Ishikawa (cell line): ENCODE measurements at regions not wholly inside any gene's neighbourhood (a gene's known extent, or its start where the extent isn't known, plus 50 kb on each side); places are given as distances from the start of the nearest gene placed in this dataset.

Experiments
- ZBTB7A ChIP-seq: IDR thresholded peaks from 2 replicates; pipeline ENCODE4 v1.6.1; 2012; ENCODE audit warnings: low read depth
- TF ChIP-seq, protein P1 (sequence below): IDR thresholded peaks from 2 replicates; pipeline ENCODE4 v1.6.1; 2012

DNA sequence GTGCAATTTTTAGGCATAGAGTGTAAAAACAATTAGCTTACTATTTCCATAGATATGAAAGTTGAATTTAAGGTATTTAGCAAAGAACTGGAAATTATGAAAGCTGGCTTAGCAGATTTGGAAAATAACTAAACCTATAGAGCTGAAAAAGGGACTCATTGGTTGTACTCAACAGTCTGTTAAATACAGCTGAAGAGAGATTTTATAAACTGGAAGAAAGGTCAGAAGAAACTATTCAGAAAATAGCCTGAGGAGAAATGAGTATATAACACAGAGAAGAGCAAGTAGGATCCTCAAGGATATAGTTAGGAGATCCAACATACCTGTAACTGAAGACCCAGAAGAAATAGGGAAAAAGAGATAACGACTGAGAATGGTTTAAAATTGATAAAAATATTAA is 97.6 kb upstream of the SLIT3 start:
- TF ChIP-seq, protein P1, sequence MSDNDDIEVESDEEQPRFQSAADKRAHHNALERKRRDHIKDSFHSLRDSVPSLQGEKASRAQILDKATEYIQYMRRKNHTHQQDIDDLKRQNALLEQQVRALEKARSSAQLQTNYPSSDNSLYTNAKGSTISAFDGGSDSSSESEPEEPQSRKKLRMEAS: no peak
- TF ChIP-seq ZBTB7A: no peak
